A549 (cell line): ENCODE measurements at regions not wholly inside any gene's neighbourhood (a gene's known extent, or its start where the extent isn't known, plus 50 kb on each side); places are given as distances from the start of the nearest gene placed in this dataset.

Experiments
- CTCF ChIP-seq: fragments of >200 bp; sonication (Bioruptor Twin); formaldehyde crosslinking; IDR thresholded peaks from 3 replicates; pipeline ENCODE4 v1.5.1; 2016
- EHMT2 ChIP-seq: fragments of 200-600 bp; sonication (generic); IDR thresholded peaks from 2 replicates; pipeline ENCODE4 v1.6.1; 2016; ENCODE audit warnings: antibody characterized with exemption, low read depth, mild to moderate bottlenecking, moderate library complexity
- ESRRA ChIP-seq: fragments of 150-350 bp; IDR thresholded peaks from 2 replicates; pipeline ENCODE4 v1.6.1; 2014; ENCODE audit warnings: mild to moderate bottlenecking, low read length, borderline replicate concordance
- KDM1A ChIP-seq: fragments of 200-600 bp; sonication (generic); IDR thresholded peaks from 2 replicates; pipeline ENCODE4 v1.6.1; 2016; ENCODE audit warnings: low read depth, mild to moderate bottlenecking
- MAZ ChIP-seq: fragments of 150-350 bp; IDR thresholded peaks from 2 replicates; pipeline ENCODE4 v1.6.1; 2014; ENCODE audit warnings: antibody characterized with exemption, low read depth, low read length, borderline replicate concordance
- MYC ChIP-seq: IDR thresholded peaks from 2 replicates; pipeline ENCODE4 v1.6.1; 2012; ENCODE audit warnings: mild to moderate bottlenecking, inconsistent platforms, low read length, improper control_type of control experiment, borderline replicate concordance
- PBX3 ChIP-seq: IDR thresholded peaks from 2 replicates; pipeline ENCODE4 v1.6.1; 2012
- POLR2A ChIP-seq: IDR thresholded peaks from 2 replicates; pipeline ENCODE4 v1.6.1; 2012; ENCODE audit warnings: mild to moderate bottlenecking, low read length

- TF ChIP-seq EHMT2: no peak
- TF ChIP-seq CTCF: no peak
- TF ChIP-seq POLR2A: no peak
- TF ChIP-seq ESRRA: no peak
- no peak for TF ChIP-seq MAZ
- TF ChIP-seq MYC: no peak
- no peak for TF ChIP-seq KDM1A
- no peak for TF ChIP-seq PBX3
Observed at GRCh38 chr17:11056926-11057325, 184.1 kb upstream of the SHISA6 start.
